GM23248 (cell line): ENCODE measurements at regions not wholly inside any gene's neighbourhood (a gene's known extent, or its start where the extent isn't known, plus 50 kb on each side); places are given as distances from the start of the nearest gene placed in this dataset.

Source experiments
- EZH2 ChIP-seq: fragments of 200-600 bp; sonication (generic); IDR thresholded peaks from 2 replicates; pipeline ENCODE4 v1.6.1; 2018; ENCODE audit warnings: antibody characterized with exemption, mild to moderate bottlenecking; ENCODE audit not compliant: insufficient read depth, poor library complexity, severe bottlenecking
- EZH2phosphoT487 ChIP-seq: fragments of 200-600 bp; sonication (generic); IDR thresholded peaks from 2 replicates; pipeline ENCODE4 v1.6.1; 2018; ENCODE audit warnings: antibody characterized with exemption, moderate library complexity, mild to moderate bottlenecking, low read depth; ENCODE audit not compliant: insufficient read depth

- TF ChIP-seq EZH2, result no peak
- no peak for TF ChIP-seq EZH2phosphoT487
Observed at GRCh38 chr19:14318873-14319272, 62.4 kb upstream of the ADGRE5 start.
